ENCODE measurements at regions not wholly inside any gene's neighbourhood (a gene's known extent, or its start where the extent isn't known, plus 50 kb on each side); places are given as distances from the start of the nearest gene placed in this dataset.

- no peak for TF ChIP-seq CTCF (conservative IDR thresholded peaks at IDR 0.05; ENCODE audit: low read length)
- TF ChIP-seq EZH2phosphoT487 (IDR thresholded peaks at IDR 0.05; ENCODE audit: borderline replicate concordance) = no peak
These were observed 157.9 kb downstream of the RFX6 start for GRCh38 chr6:117034971-117035370.
